SW480 (cell line): ENCODE measurements at regions not wholly inside any gene's neighbourhood (a gene's known extent, or its start where the extent isn't known, plus 50 kb on each side); places are given as distances from the start of the nearest gene placed in this dataset.
A peak's percentile ranks its signal among the peaks of the same experiment; 100 is the strongest.

ENCODE experiments used
- DNase-seq: peaks from one replicate; pipeline ENCODE4 v3.0.0-alpha.2; 2016; ENCODE audit warnings: low spot score

- DNase-seq, result no peak
Measured at GRCh38 chr5:8050616-8051175, 181.7 kb downstream of the MTRR start.

- DNase-seq, result peak; percentile 10
Measured at GRCh38 chr5:8053270-8053669, 184.3 kb downstream of the MTRR start.

- DNase-seq, result no peak
Measured at GRCh38 chr5:8057769-8058168, 188.8 kb downstream of the MTRR start.

- no peak for DNase-seq
Measured at GRCh38 chr5:8058616-8059190, 189.8 kb downstream of the MTRR start.

GRCh38 chr5:8059337-8059736, 190.4 kb downstream of the MTRR start:
- DNase-seq, result no peak

- DNase-seq, result no peak
Measured at GRCh38 chr5:8060235-8060952, 191.4 kb downstream of the MTRR start.

GRCh38 chr5:8060953-8061429, 192.0 kb downstream of the MTRR start:
- DNase-seq, result no peak

GRCh38 chr5:8062521-8062920, 193.6 kb downstream of the MTRR start:
- DNase-seq, result no peak

- no peak for DNase-seq
Measured at GRCh38 chr5:8068078-8068477, 199.1 kb downstream of the MTRR start.

- no peak for DNase-seq
Measured at GRCh38 chr5:8070138-8070537, 201.2 kb downstream of the MTRR start.

- no peak for DNase-seq
Measured at GRCh38 chr5:8079056-8079455, 210.1 kb downstream of the MTRR start.

GRCh38 chr5:8081179-8081578, 212.2 kb downstream of the MTRR start:
- DNase-seq, result no peak

GRCh38 chr5:8093669-8094068, 224.7 kb downstream of the MTRR start:
- no peak for DNase-seq

- DNase-seq, result no peak
Measured at GRCh38 chr5:8094304-8094703, 225.4 kb downstream of the MTRR start.

GRCh38 chr5:8097146-8097545, 228.2 kb downstream of the MTRR start:
- DNase-seq, result no peak

GRCh38 chr5:8098081-8098480, 229.1 kb downstream of the MTRR start:
- DNase-seq, result no peak

GRCh38 chr5:8102714-8103113, 233.8 kb downstream of the MTRR start:
- DNase-seq, result no peak

- DNase-seq, result no peak
Measured at GRCh38 chr5:8114597-8115266, 245.8 kb downstream of the MTRR start.

- no peak for DNase-seq
Measured at GRCh38 chr5:8123559-8123958, 254.6 kb downstream of the MTRR start.

- no peak for DNase-seq
Measured at GRCh38 chr5:8134609-8135008, 265.7 kb downstream of the MTRR start.

GRCh38 chr5:8135742-8136141, 266.8 kb downstream of the MTRR start:
- no peak for DNase-seq

GRCh38 chr5:8136271-8136670, 267.3 kb downstream of the MTRR start:
- no peak for DNase-seq

- DNase-seq, result no peak
Measured at GRCh38 chr5:8137941-8138550, 269.1 kb downstream of the MTRR start.
